Astrocyte (in vitro differentiated cells and primary cell): ENCODE measurements at regions not wholly inside any gene's neighbourhood (a gene's known extent, or its start where the extent isn't known, plus 50 kb on each side); places are given as distances from the start of the nearest gene placed in this dataset.

Source experiments
- DNase-seq: peaks from one replicate; pipeline ENCODE4 v3.0.0-alpha.2; 2010; ENCODE audit warnings: low read depth
- FAIRE-seq: peaks from 2 replicates; lab custom pipeline; 2011; peaks lifted over from hg19 to GRCh38; lab: Jason Lieb, UNC
- H2AFZ ChIP-seq: 2 replicates; pipeline ENCODE4 v1.6.0; 2012; ENCODE audit warnings: low read depth, low read length, inconsistent platforms
- H3K27ac ChIP-seq: 2 replicates; pipeline ENCODE4 v1.5.1; 2011; ENCODE audit warnings: low read depth, low read length, inconsistent platforms
- H3K27me3 ChIP-seq: 2 replicates; pipeline ENCODE4 v1.6.0; 2011; ENCODE audit warnings: low read length, inconsistent platforms; ENCODE audit not compliant: insufficient read depth
- H3K36me3 ChIP-seq: 2 replicates; pipeline ENCODE4 v1.5.1; 2011; ENCODE audit warnings: low read length, inconsistent platforms; ENCODE audit not compliant: insufficient read depth
- H3K4me1 ChIP-seq: 2 replicates; pipeline ENCODE4 v1.5.1; 2011; ENCODE audit warnings: low read length, inconsistent platforms; ENCODE audit not compliant: insufficient read depth
- H3K4me2 ChIP-seq: 2 replicates; pipeline ENCODE4 v1.6.0; 2012; ENCODE audit warnings: low read length, inconsistent platforms
- H3K4me3 ChIP-seq: 2 replicates; pipeline ENCODE4 v1.5.1; 2011; ENCODE audit warnings: low read depth, mild to moderate bottlenecking, low read length, inconsistent platforms; ENCODE audit not compliant: insufficient read depth
- H3K79me2 ChIP-seq: 2 replicates; pipeline ENCODE4 v1.6.0; 2012; ENCODE audit warnings: mild to moderate bottlenecking, low read length, inconsistent platforms; ENCODE audit not compliant: insufficient read depth
- H3K9ac ChIP-seq: 2 replicates; pipeline ENCODE4 v1.6.0; 2012; ENCODE audit warnings: mild to moderate bottlenecking, low read length, inconsistent platforms
- H3K9me3 ChIP-seq: 2 replicates; pipeline ENCODE4 v1.5.1; 2012; ENCODE audit warnings: low read depth, mild to moderate bottlenecking, low read length, inconsistent platforms; ENCODE audit not compliant: insufficient read depth
- H4K20me1 ChIP-seq: 2 replicates; pipeline ENCODE4 v1.6.0; 2012; ENCODE audit warnings: low read length, inconsistent platforms; ENCODE audit not compliant: insufficient read depth
- H3K27ac Mint-ChIP-seq: one replicate; pipeline ENCODE4 v1.8.0; 2021; ENCODE audit warnings: mild to moderate bottlenecking, mixed read lengths; ENCODE audit not compliant: unreplicated experiment
- H3K27me3 Mint-ChIP-seq: one replicate; pipeline ENCODE4 v1.8.0; 2021; ENCODE audit warnings: low read depth, mixed read lengths; ENCODE audit not compliant: unreplicated experiment
- H3K36me3 Mint-ChIP-seq: one replicate; pipeline ENCODE4 v1.8.0; 2021; ENCODE audit warnings: low read depth, mixed read lengths; ENCODE audit not compliant: unreplicated experiment
- H3K4me1 Mint-ChIP-seq: one replicate; pipeline ENCODE4 v1.8.0; 2021; ENCODE audit warnings: low read depth, mixed read lengths; ENCODE audit not compliant: unreplicated experiment
- H3K4me3 Mint-ChIP-seq: one replicate; pipeline ENCODE4 v1.8.0; 2021; ENCODE audit warnings: mild to moderate bottlenecking, moderate library complexity, mixed read lengths; ENCODE audit not compliant: unreplicated experiment
- H3K9me3 Mint-ChIP-seq: one replicate; pipeline ENCODE4 v1.8.0; 2021; ENCODE audit warnings: mild to moderate bottlenecking, mixed read lengths; ENCODE audit not compliant: unreplicated experiment
- CTCF ChIP-seq: IDR thresholded peaks from 2 replicates; pipeline ENCODE4 v1.5.1; 2011; ENCODE audit warnings: low read depth, mild to moderate bottlenecking, inconsistent platforms, low read length, moderate library complexity; ENCODE audit not compliant: insufficient read depth
- EZH2 ChIP-seq: IDR thresholded peaks from 2 replicates; pipeline ENCODE4 v1.6.1; 2012; ENCODE audit warnings: mild to moderate bottlenecking, low read length, inconsistent platforms; ENCODE audit not compliant: insufficient read depth

GRCh38 chr19:27922970-27923369 lies 1290.0 kb downstream of the UQCRFS1 start:
- Histone ChIP-seq H3K4me1 (no peaks in the 10 kb centered on the region), H3K27ac (no peak overlapping the region), H3K4me2 (no peak overlapping the region), H3K36me3 (no peaks in the 10 kb centered on the region), H3K27me3 (no peaks in the 10 kb centered on the region), H3K4me3 (no peak overlapping the region), H3K9me3 (peaks cover 11% of the 10 kb centered on the region), H3K9ac (no peak overlapping the region), H3K79me2 (no peaks in the 10 kb centered on the region), H4K20me1 (no peaks in the 10 kb centered on the region), H2AFZ (no peak overlapping the region)
- TF ChIP-seq EZH2 (no peak), CTCF (no peak)
- FAIRE-seq (no peak), DNase-seq (no peak)
- Mint-ChIP-seq H3K27me3 (peaks cover 5% of the 10 kb centered on the region), H3K27ac (no peak overlapping the region), H3K4me1 (no peaks in the 10 kb centered on the region), H3K9me3 (peaks cover 11% of the 10 kb centered on the region), H3K36me3 (no peaks in the 10 kb centered on the region), H3K4me3 (no peak overlapping the region)

DNA sequence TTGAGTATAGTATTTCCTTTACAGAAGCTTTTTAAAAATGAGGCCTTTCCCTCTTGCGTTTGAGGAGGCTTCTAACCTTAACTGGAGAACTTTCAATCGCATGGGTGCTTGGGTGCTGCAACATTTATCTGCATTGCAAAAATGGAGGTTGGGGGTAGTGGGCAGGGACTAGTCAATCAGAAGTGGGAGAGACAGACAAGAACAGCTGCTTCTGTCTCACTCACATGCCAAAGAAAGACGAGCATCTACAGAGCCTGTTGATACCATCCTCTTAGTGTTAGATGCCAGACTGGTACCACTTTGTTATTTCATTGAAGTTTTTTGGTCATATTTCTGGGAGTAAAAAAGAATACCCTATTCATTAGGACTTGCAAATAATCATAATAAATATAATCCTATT lies 1292.2 kb downstream of the UQCRFS1 start:
- Histone ChIP-seq H3K4me2 (no peak overlapping the region), H2AFZ (no peak overlapping the region), H4K20me1 (no peaks in the 10 kb centered on the region), H3K36me3 (no peaks in the 10 kb centered on the region), H3K27me3 (no peaks in the 10 kb centered on the region), H3K79me2 (no peaks in the 10 kb centered on the region), H3K4me1 (no peaks in the 10 kb centered on the region), H3K4me3 (no peak overlapping the region), H3K9me3 (peaks cover 9% of the 10 kb centered on the region), H3K27ac (no peak overlapping the region), H3K9ac (no peak overlapping the region)
- no peaks in the 10 kb centered on the region for H3K36me3 Mint-ChIP-seq
- H3K27me3 Mint-ChIP-seq = peaks cover 3% of the 10 kb centered on the region
- DNase-seq = no peak
- no peak for FAIRE-seq
- H3K9me3 Mint-ChIP-seq = peaks cover 11% of the 10 kb centered on the region
- no peaks in the 10 kb centered on the region for H3K4me1 Mint-ChIP-seq
- TF ChIP-seq EZH2 = no peak
- TF ChIP-seq CTCF = no peak
- no peak overlapping the region for H3K27ac Mint-ChIP-seq
- no peak overlapping the region for H3K4me3 Mint-ChIP-seq

- Histone ChIP-seq H3K27me3 (no peaks in the 10 kb centered on the region), H3K4me1 (no peaks in the 10 kb centered on the region), H2AFZ (no peak overlapping the region), H3K9me3 (peaks cover 9% of the 10 kb centered on the region), H3K27ac (no peak overlapping the region), H4K20me1 (no peaks in the 10 kb centered on the region), H3K4me3 (no peak overlapping the region), H3K79me2 (no peaks in the 10 kb centered on the region), H3K4me2 (no peak overlapping the region), H3K36me3 (no peaks in the 10 kb centered on the region), H3K9ac (no peak overlapping the region)
- H3K4me1 Mint-ChIP-seq = no peaks in the 10 kb centered on the region
- no peak for DNase-seq
- FAIRE-seq = no peak
- H3K9me3 Mint-ChIP-seq = peaks cover 6% of the 10 kb centered on the region
- H3K4me3 Mint-ChIP-seq = no peak overlapping the region
- TF ChIP-seq EZH2 (no peak), CTCF (no peak)
- H3K27me3 Mint-ChIP-seq = peaks cover 3% of the 10 kb centered on the region
- H3K36me3 Mint-ChIP-seq = no peaks in the 10 kb centered on the region
- H3K27ac Mint-ChIP-seq = no peak overlapping the region
Measured at GRCh38 chr19:27918818-27919217, 1294.1 kb downstream of the UQCRFS1 start.
